ENCODE measurements at regions not wholly inside any gene's neighbourhood (a gene's known extent, or its start where the extent isn't known, plus 50 kb on each side); places are given as distances from the start of the nearest gene placed in this dataset.

DNA sequence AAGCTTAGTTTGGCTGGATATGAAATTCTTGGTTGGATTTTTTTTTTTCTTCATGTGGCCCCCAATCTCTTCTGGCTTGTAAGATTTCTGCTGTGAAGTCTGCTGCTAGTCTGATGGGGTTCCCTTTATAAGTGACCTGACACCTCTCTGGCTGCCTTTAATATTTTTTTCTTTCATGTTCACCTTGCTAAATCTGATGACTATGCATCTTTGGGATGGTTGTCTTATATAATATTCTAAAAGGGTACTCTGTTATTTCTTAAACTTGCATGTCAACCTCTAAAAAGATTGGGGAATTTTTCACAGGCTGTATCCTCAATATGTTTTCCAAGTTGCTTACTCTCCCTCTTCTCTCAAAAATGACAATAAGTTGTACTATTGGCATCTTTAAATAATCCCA, 500.0 kb downstream of the CAAP1 start (continued):
- TF ChIP-seq, protein P1, sequence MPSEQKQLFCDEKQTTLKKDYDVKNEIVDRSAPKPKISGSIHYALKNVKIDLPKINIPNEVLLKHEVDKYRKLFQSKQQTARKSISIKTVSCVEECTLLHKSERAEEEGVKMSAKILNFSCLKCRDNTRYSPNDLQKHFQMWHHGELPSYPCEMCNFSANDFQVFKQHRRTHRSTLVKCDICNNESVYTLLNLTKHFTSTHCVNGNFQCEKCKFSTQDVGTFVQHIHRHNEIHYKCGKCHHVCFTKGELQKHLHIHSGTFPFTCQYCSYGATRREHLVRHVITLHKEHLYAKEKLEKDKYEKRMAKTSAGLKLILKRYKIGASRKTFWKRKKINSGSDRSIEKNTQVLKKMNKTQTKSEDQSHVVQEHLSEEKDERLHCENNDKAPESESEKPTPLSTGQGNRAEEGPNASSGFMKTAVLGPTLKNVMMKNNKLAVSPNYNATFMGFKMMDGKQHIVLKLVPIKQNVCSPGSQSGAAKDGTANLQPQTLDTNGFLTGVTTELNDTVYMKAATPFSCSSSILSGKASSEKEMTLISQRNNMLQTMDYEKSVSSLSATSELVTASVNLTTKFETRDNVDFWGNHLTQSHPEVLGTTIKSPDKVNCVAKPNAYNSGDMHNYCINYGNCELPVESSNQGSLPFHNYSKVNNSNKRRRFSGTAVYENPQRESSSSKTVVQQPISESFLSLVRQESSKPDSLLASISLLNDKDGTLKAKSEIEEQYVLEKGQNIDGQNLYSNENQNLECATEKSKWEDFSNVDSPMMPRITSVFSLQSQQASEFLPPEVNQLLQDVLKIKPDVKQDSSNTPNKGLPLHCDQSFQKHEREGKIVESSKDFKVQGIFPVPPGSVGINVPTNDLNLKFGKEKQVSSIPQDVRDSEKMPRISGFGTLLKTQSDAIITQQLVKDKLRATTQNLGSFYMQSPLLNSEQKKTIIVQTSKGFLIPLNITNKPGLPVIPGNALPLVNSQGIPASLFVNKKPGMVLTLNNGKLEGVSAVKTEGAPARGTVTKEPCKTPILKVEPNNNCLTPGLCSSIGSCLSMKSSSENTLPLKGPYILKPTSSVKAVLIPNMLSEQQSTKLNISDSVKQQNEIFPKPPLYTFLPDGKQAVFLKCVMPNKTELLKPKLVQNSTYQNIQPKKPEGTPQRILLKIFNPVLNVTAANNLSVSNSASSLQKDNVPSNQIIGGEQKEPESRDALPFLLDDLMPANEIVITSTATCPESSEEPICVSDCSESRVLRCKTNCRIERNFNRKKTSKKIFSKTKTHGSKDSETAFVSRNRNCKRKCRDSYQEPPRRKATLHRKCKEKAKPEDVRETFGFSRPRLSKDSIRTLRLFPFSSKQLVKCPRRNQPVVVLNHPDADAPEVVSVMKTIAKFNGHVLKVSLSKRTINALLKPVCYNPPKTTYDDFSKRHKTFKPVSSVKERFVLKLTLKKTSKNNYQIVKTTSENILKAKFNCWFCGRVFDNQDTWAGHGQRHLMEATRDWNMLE (tag by site-specific recombination; conservative IDR thresholded peaks at IDR 0.05; ENCODE audit: low read depth) = no peak
- TF ChIP-seq ZBTB8A (tag by site-specific recombination; IDR thresholded peaks at IDR 0.05) = no peak

DNA sequence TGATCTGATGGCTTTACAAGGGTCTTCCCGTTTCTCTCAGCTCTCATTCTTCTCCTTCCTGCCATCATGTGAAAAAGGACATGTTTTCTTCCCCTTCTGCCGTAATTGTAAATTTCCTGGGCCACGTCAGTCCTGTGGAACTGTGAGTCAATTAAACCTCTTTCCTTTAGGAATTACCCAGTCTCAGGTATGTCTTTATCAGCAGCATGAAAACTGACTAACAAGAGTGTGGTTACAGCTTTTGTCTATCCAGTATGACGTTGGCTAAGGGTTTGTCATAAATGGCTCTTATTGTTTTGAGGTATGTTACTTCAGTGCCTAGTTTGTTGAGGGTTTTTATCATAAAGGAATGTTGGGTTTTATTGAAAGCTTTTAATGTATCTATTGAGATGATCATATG, 501.6 kb downstream of the CAAP1 start:
- Histone ChIP-seq H3K4me3 (ENCODE audit: low read depth, low read length) (no peak overlapping the region), H3K27ac (ENCODE audit: extremely low read depth, low read depth, low read length) (no peak overlapping the region), H3K9me3 (ENCODE audit: control insufficient read depth, insufficient read depth, low read depth, low read length) (no peaks in the 10 kb centered on the region), H3K36me3 (ENCODE audit: control insufficient read depth in 2 of 2, insufficient read depth in 1 of 2, low read length in 2 of 2) (no peaks in the 10 kb centered on the region), H3K4me1 (ENCODE audit: control insufficient read depth, insufficient read depth, low read length) (no peaks in the 10 kb centered on the region)
- POLR2A ChIA-PET = no interaction called here
- CTCF ChIA-PET = interaction anchor here (0.8 kb wide), 1 partner anchor 15 kb away, joined by 3 read pairs; no protein-coding TSS in a partner anchor
- no peak for TF ChIP-seq ZNF747 (tag by site-specific recombination; IDR thresholded peaks at IDR 0.05)
- TF ChIP-seq ZNF391 (tag by site-specific recombination; IDR thresholded peaks at IDR 0.05; ENCODE audit: borderline replicate concordance, low read depth) = no peak
- TF ChIP-seq, protein P2, sequence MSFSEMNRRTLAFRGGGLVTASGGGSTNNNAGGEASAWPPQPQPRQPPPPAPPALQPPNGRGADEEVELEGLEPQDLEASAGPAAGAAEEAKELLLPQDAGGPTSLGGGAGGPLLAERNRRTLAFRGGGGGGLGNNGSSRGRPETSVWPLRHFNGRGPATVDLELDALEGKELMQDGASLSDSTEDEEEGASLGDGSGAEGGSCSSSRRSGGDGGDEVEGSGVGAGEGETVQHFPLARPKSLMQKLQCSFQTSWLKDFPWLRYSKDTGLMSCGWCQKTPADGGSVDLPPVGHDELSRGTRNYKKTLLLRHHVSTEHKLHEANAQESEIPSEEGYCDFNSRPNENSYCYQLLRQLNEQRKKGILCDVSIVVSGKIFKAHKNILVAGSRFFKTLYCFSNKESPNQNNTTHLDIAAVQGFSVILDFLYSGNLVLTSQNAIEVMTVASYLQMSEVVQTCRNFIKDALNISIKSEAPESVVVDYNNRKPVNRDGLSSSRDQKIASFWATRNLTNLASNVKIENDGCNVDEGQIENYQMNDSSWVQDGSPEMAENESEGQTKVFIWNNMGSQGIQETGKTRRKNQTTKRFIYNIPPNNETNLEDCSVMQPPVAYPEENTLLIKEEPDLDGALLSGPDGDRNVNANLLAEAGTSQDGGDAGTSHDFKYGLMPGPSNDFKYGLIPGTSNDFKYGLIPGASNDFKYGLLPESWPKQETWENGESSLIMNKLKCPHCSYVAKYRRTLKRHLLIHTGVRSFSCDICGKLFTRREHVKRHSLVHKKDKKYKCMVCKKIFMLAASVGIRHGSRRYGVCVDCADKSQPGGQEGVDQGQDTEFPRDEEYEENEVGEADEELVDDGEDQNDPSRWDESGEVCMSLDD (tag by site-specific recombination; IDR thresholded peaks at IDR 0.05) = no peak
- TF ChIP-seq, protein P1 (tag by site-specific recombination; conservative IDR thresholded peaks at IDR 0.05; ENCODE audit: low read depth) = no peak
- TF ChIP-seq, protein P3, sequence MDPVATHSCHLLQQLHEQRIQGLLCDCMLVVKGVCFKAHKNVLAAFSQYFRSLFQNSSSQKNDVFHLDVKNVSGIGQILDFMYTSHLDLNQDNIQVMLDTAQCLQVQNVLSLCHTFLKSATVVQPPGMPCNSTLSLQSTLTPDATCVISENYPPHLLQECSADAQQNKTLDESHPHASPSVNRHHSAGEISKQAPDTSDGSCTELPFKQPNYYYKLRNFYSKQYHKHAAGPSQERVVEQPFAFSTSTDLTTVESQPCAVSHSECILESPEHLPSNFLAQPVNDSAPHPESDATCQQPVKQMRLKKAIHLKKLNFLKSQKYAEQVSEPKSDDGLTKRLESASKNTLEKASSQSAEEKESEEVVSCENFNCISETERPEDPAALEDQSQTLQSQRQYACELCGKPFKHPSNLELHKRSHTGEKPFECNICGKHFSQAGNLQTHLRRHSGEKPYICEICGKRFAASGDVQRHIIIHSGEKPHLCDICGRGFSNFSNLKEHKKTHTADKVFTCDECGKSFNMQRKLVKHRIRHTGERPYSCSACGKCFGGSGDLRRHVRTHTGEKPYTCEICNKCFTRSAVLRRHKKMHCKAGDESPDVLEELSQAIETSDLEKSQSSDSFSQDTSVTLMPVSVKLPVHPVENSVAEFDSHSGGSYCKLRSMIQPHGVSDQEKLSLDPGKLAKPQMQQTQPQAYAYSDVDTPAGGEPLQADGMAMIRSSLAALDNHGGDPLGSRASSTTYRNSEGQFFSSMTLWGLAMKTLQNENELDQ (tag by site-specific recombination; IDR thresholded peaks at IDR 0.05; ENCODE audit: low read depth) = no peak
- no peak for TF ChIP-seq ZNF544 (tag by site-specific recombination; IDR thresholded peaks at IDR 0.05)
- no peak for TF ChIP-seq ZNF366 (tag by site-specific recombination; conservative IDR thresholded peaks at IDR 0.05)
- TF ChIP-seq ZNF324 (tag by site-specific recombination; IDR thresholded peaks at IDR 0.05) = no peak
- TF ChIP-seq ZNF843 (tag by site-specific recombination; IDR thresholded peaks at IDR 0.05) = no peak

Data from HEK293 (cell line).